NCI-H510A (cell line): ENCODE measurements at regions not wholly inside any gene's neighbourhood (a gene's known extent, or its start where the extent isn't known, plus 50 kb on each side); places are given as distances from the start of the nearest gene placed in this dataset.
"Not testable (repeated sequence)": the region's sequence is repeated elsewhere in the genome, so short reads cannot be mapped to it uniquely, and the experiment has no call there.

ENCODE experiments used
- DNase-seq: peaks from one replicate; lab custom pipeline; 2025; lab: John Stamatoyannopoulos, UW

DNA sequence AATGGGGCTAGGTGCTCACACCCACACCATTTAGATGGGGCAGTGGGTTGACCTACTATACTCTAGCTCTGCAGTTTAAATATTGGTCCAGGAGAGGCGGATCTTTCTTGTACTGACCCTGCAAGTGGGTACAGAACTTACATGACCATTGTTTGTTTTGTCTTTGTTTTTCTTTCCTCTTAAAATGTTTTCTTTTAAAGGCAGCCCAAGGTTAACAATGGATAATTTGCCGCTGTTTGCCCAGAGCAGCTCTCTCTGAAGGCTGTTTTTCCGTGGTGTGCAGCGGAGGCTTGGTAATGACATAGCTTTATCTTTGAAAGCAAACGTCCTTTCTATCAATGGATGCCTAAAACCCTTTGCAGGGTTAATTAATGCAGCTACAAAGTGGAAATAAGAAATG, 133.3 kb upstream of the MEX3C start:
- DNase-seq: no peak

GRCh38 chr18:51337406-51337805, 139.9 kb upstream of the MEX3C start:
- DNase-seq: no peak

- DNase-seq: no peak
Observed at GRCh38 chr18:51339856-51340255, 142.4 kb upstream of the MEX3C start.

- DNase-seq: no peak
Observed at GRCh38 chr18:51340332-51340731, 142.9 kb upstream of the MEX3C start.

DNA sequence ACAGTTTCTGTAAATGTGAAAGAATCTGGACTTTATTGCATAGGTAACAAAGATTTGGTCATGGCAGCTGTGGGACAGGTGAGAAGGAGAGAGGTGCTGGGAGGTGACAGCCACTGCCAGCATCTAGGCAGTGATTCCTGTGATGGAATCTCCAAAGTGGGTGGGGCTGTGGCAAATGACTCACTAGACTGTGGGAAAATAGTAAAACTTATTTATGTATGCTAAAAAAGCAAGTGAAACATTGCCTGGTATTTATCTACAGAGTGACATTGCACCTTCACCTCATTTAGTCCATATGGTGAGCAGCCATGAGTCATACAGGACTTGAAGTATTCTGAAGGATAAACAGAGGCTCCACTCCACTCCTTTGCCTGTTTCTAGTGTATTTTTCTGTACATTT, 145.3 kb upstream of the MEX3C start:
- DNase-seq: no peak

GRCh38 chr18:51345848-51346391, 148.4 kb upstream of the MEX3C start:
- no peak for DNase-seq

DNA sequence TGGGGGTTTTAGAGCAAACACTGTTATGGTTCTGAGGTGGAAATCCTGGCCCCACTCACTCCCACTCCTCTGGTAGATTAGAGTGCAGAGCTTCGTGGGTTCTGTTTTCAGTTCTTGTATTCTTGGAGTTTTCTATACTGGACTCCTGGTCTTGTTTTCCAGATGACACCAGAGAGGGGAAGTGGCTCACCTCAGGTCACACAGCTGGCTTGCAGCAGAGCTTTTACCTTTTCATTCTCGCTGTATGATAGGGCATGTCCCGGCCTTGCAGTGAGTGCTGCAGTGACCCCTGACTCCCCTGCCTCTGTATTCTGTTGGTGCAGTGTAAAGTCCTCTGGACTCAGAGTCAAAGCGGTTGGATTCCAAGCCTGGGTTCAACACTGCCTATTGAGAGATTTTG, 148.9 kb upstream of the MEX3C start:
- DNase-seq: no peak

DNA sequence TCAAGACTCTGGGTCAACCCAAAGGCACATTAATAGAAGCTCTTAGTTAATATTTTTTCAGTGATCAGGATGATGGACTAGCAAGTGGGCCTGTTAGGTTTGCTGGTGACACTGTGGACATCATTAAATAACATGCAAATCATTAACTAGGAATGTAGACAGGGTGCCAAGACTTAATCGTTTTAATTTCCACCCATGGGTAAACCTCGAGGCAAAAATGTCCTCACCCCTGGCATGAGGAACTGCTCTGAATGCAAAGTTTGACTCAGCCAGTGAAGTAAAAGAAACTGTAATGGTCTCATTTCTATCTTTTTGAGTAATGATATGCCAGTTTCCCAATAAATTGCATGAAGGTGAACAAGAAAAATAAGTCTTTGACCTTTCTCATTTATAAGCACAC, 152.6 kb upstream of the MEX3C start:
- no peak for DNase-seq

- DNase-seq: no peak
Observed at GRCh38 chr18:51355841-51356240, 158.4 kb upstream of the MEX3C start.

- not testable (repeated sequence) for DNase-seq
Observed at GRCh38 chr18:51360301-51360700, 162.8 kb upstream of the MEX3C start.

GRCh38 chr18:51361130-51361860, 163.8 kb upstream of the MEX3C start:
- no peak for DNase-seq

- no peak for DNase-seq
Observed at GRCh38 chr18:51363384-51363783, 165.9 kb upstream of the MEX3C start.

DNA sequence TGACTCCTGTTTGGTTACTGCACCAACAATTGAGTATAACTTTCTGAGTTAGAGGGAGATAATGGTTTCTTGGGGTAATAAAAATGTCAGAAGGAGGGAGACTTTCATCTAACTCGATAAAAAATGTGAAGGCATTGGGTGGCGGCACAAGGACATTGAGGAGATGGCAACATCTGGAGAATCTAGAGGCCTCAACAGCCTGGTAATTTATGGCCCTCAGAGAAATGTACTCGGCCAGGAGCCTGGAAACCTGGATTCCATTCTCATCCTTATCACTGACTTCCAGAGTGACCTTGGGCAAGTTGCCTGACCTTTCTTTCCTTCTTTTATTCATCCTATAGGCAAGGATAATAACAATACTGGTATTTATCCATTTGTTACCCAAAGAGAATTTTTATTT, 173.5 kb upstream of the MEX3C start:
- DNase-seq: no peak

DNA sequence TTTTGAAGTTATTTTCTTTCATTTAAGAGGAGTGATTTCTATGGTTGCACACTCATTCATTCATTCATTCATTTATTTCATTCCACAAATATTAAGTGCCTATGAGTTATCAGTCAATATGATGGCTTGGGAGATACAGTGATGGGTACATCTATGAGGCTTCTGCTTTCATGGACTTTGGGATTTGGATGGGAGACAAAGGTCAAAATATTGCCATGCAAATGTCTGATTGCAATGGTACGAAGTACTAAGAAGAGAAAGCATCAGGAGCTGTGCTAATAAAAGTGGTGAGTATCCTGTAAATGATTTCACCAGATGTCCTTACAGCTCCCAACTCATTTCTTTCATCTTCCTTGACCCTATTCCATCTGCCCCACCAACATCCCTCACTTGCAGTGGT, 174.4 kb upstream of the MEX3C start:
- no peak for DNase-seq

- DNase-seq: no peak
Observed at GRCh38 chr18:51382081-51382480, 184.6 kb upstream of the MEX3C start.

GRCh38 chr18:51383116-51383515, 185.6 kb upstream of the MEX3C start:
- no peak for DNase-seq

DNA sequence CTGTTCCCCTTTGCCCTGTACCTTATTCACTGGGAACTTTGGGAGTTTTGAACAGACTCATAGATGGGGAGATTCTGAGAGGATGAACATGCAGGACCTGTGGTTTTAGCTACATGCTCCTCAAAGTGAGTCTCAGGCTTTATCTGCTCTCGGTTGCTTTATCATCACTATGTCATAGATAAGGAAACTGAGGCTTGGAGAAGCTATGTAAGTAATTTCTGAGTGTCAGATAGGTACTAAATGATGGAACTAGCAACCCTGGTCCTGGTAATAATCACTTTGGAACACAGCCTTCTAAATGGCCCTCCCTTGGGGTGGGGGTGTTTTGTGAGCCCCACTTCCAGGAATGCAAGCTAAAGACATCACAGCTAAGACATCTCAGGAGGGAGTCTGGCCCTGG, 186.2 kb upstream of the MEX3C start:
- no peak for DNase-seq

- DNase-seq: no peak
Observed at GRCh38 chr18:51385270-51385669, 187.8 kb upstream of the MEX3C start.

DNA sequence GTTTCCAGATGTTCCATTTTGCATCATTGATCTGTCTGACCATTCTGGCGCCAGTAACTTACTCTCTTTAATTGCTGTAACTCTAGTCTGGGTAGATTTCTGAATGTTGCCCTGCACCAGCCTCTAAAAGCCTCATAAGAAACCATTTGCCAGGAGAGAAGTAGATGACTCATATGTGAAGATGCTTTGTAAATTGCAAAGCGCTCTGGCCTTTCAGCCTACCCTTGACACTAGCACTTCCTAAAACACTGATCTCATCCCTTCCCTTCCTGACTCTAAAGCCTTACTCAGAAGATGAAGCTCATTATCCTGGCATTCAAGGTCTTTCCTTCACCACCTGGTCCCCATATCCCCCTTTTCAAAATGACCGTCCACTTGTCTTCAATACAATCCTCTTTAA, 193.2 kb upstream of the MEX3C start:
- no peak for DNase-seq

- no peak for DNase-seq
Observed at GRCh38 chr18:51391215-51391614, 193.7 kb upstream of the MEX3C start.

GRCh38 chr18:51391731-51392130, 194.2 kb upstream of the MEX3C start:
- no peak for DNase-seq

GRCh38 chr18:51397347-51397962, 200.0 kb upstream of the MEX3C start:
- DNase-seq: no peak

- DNase-seq: no peak
Observed at GRCh38 chr18:51398104-51398503, 200.6 kb upstream of the MEX3C start.
